IMR-90 (cell line): ENCODE measurements at regions not wholly inside any gene's neighbourhood (a gene's known extent, or its start where the extent isn't known, plus 50 kb on each side); places are given as distances from the start of the nearest gene placed in this dataset.

Experiments
- CEBPB ChIP-seq: IDR thresholded peaks from 2 replicates; pipeline ENCODE4 v1.6.1; 2012; ENCODE audit warnings: low read depth, low read length, improper control_type of control experiment
- CHD1 ChIP-seq: IDR thresholded peaks from 2 replicates; pipeline ENCODE4 v1.6.1; 2012; ENCODE audit warnings: low read depth, low read length, improper control_type of control experiment
- MAFK ChIP-seq: IDR thresholded peaks from 2 replicates; pipeline ENCODE4 v1.6.1; 2012; ENCODE audit warnings: low read depth, low read length, improper control_type of control experiment
- MAZ ChIP-seq: IDR thresholded peaks from 2 replicates; pipeline ENCODE4 v1.6.1; 2012; ENCODE audit warnings: low read depth, mild to moderate bottlenecking, low read length, improper control_type of control experiment, moderate library complexity, borderline replicate concordance
- MXI1 ChIP-seq: IDR thresholded peaks from 2 replicates; pipeline ENCODE4 v1.6.1; 2012; ENCODE audit warnings: low read depth, mild to moderate bottlenecking, low read length, moderate library complexity, borderline replicate concordance
- NFE2L2 ChIP-seq: fragments of 150-350 bp; IDR thresholded peaks from 2 replicates; pipeline ENCODE4 v1.6.1; 2016; ENCODE audit warnings: low read depth, mild to moderate bottlenecking, low read length
- POLR2A ChIP-seq: IDR thresholded peaks from 2 replicates; pipeline ENCODE4 v1.6.1; 2012; ENCODE audit warnings: mild to moderate bottlenecking, low read depth, low read length
- RAD21 ChIP-seq: IDR thresholded peaks from 2 replicates; pipeline ENCODE4 v1.6.1; 2012; ENCODE audit warnings: low read length, improper control_type of control experiment
- RCOR1 ChIP-seq: IDR thresholded peaks from 2 replicates; pipeline ENCODE4 v1.6.1; 2012; ENCODE audit warnings: mild to moderate bottlenecking, low read length, improper control_type of control experiment; ENCODE audit not compliant: insufficient replicate concordance
- RFX5 ChIP-seq: IDR thresholded peaks from 2 replicates; pipeline ENCODE4 v1.8.0; 2012; ENCODE audit warnings: low read depth, mild to moderate bottlenecking, low read length, moderate library complexity
- SMC3 ChIP-seq: fragments of 150-350 bp; IDR thresholded peaks from 2 replicates; pipeline ENCODE4 v1.6.1; 2016; ENCODE audit warnings: low read depth, mild to moderate bottlenecking, antibody characterized with exemption, low read length, moderate library complexity
- TF ChIP-seq, protein P1 (sequence below): fragments of 150-350 bp; IDR thresholded peaks from 2 replicates; pipeline ENCODE4 v1.6.1; 2017; ENCODE audit warnings: mild to moderate bottlenecking, antibody characterized with exemption, low read length, low read depth
- TF ChIP-seq, protein P2 (sequence below): conservative IDR thresholded peaks from 2 replicates; pipeline ENCODE4 v1.5.1; 2012; ENCODE audit warnings: mild to moderate bottlenecking, low read depth, low read length, improper control_type of control experiment

DNA sequence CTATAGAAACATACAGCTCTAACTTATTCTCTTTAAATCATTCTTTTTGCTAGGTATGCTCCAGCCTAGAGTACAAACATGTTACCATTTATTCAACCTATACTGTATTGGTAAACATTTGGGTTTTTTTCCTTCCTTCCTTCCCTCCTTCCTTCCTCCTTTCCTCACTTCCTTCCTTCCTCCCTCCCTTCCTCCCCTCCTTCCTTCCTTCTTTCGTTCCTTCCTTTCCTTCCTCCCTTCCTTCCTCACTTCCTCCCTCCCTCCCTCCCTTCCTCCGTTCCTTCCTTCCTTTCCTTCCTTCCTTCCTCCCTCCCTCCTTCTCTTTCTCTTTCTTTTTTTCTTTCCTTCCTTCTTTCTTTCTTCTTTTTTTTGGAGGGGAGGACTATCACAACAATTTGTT lies 286.7 kb upstream of the PRKCQ start:
- TF ChIP-seq, protein P1, sequence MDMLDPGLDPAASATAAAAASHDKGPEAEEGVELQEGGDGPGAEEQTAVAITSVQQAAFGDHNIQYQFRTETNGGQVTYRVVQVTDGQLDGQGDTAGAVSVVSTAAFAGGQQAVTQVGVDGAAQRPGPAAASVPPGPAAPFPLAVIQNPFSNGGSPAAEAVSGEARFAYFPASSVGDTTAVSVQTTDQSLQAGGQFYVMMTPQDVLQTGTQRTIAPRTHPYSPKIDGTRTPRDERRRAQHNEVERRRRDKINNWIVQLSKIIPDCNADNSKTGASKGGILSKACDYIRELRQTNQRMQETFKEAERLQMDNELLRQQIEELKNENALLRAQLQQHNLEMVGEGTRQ, result no peak
- TF ChIP-seq, protein P2, sequence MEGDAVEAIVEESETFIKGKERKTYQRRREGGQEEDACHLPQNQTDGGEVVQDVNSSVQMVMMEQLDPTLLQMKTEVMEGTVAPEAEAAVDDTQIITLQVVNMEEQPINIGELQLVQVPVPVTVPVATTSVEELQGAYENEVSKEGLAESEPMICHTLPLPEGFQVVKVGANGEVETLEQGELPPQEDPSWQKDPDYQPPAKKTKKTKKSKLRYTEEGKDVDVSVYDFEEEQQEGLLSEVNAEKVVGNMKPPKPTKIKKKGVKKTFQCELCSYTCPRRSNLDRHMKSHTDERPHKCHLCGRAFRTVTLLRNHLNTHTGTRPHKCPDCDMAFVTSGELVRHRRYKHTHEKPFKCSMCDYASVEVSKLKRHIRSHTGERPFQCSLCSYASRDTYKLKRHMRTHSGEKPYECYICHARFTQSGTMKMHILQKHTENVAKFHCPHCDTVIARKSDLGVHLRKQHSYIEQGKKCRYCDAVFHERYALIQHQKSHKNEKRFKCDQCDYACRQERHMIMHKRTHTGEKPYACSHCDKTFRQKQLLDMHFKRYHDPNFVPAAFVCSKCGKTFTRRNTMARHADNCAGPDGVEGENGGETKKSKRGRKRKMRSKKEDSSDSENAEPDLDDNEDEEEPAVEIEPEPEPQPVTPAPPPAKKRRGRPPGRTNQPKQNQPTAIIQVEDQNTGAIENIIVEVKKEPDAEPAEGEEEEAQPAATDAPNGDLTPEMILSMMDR, result no peak
- TF ChIP-seq MAFK (no peak), SMC3 (no peak), POLR2A (no peak), RFX5 (no peak), RCOR1 (no peak), MXI1 (no peak), CEBPB (no peak), CHD1 (no peak), MAZ (no peak), RAD21 (no peak), NFE2L2 (no peak)
